Body of pancreas (tissue), 4 donors: ENCODE measurements at regions not wholly inside any gene's neighbourhood (a gene's known extent, or its start where the extent isn't known, plus 50 kb on each side); places are given as distances from the start of the nearest gene placed in this dataset.

Experiments used
- ATAC-seq: fragments of 150-250 bp; one replicate; pipeline ENCODE4 v1.9.1; 2016
- DNase-seq, 4 donors: peaks; one replicate each; pipeline ENCODE4 v3.0.0-alpha.2; 2019
- H3K27ac ChIP-seq, 4 donors: fragments of 200-600 bp; sonication (generic); 1 replicate in 3 of 4; 2 replicates in 1 of 4; pipeline versions ENCODE4 v1.5.1 to v1.6.1; 2016 to 2019; ENCODE audit warnings: mild to moderate bottlenecking in 1 of 4, mixed read lengths in 1 of 4, moderate library complexity in 1 of 4
- H3K27me3 ChIP-seq, 2 donors: fragments of 200-600 bp; sonication (generic); one replicate each; pipeline ENCODE4 v1.6.0; 2016; ENCODE audit warnings: mild to moderate bottlenecking in 1 of 2
- H3K36me3 ChIP-seq, 2 donors: fragments of 200-600 bp; sonication (generic); replicated peaks in 1 of 2; 2 replicates each; pipeline ENCODE4 v1.5.1; 2016; ENCODE audit warnings: low read depth in 2 of 2; ENCODE audit not compliant: insufficient read depth in 1 of 2
- H3K4me1 ChIP-seq: fragments of 200-600 bp; sonication (generic); one replicate; pipeline ENCODE4 v1.6.0; 2016
- H3K4me3 ChIP-seq, 2 donors: fragments of 200-600 bp; sonication (generic); 1 replicate in 1 of 2; 2 replicates in 1 of 2; pipeline ENCODE4 v1.5.1; 2016 to 2019
- H3K9me3 ChIP-seq, 3 donors: fragments of 200-600 bp; sonication (generic); 1 replicate in 2 of 3; 2 replicates in 1 of 3; pipeline ENCODE4 v1.5.1; 2016
- POLR2A ChIP-seq, 3 donors: fragments of 450-650 bp; IDR thresholded peaks; one replicate each; pipeline ENCODE4 v1.6.1; 2016; ENCODE audit warnings: antibody characterized with exemption in 3 of 3, mild to moderate bottlenecking in 2 of 3
- WGBS, 2 donors: methylation state at CpG; one replicate each; pipeline ENCODE4 v1.1.5; 2017; 5-methylcytosine and 5-hydroxymethylcytosine counted together
- intact Hi-C: fragments of 100-400 bp; cut with DNase I; formaldehyde crosslinking; loops from one replicate; pipeline ENCODE4 v1.15.1; 2023
- TF ChIP-seq, protein P1 (sequence below), 7 experiments: fragments of 450-650 bp in 4 of 7; fragments of 200-600 bp in 3 of 7; sonication (generic) in 3 of 7; IDR thresholded peaks; one replicate each; pipeline ENCODE4 v1.5.1; 2016 to 2019; ENCODE audit warnings: antibody characterized with exemption in 7 of 7

DNA sequence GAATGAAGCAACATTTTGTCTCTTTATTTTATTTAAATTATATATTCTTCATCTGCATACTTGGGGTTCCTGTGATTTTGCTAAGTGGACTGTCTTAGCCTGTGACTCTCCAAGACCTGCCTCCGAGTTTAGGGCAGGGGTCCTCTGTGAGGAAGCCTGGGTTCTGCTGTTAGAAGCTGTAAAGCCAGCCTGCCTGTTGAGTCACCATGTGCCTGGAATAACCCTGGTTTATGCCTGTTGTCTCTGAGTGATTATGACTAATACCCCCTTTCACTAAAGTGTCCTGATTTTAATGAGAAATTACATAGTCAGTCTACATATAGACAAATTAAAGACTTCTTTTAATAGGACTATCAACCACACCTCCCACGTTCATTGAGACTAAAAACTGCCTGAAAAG is 369.1 kb downstream of the ZNF521 start:
- Histone ChIP-seq H3K4me3 (no peak overlapping the region), H3K36me3 (no peaks in the 10 kb centered on the region), H3K4me1 (no peaks in the 10 kb centered on the region), H3K9me3 (no peaks in the 10 kb centered on the region), H3K27me3 (no peaks in the 10 kb centered on the region), H3K27ac (no peak overlapping the region)
- no peak for DNase-seq
- TF ChIP-seq, protein P1, sequence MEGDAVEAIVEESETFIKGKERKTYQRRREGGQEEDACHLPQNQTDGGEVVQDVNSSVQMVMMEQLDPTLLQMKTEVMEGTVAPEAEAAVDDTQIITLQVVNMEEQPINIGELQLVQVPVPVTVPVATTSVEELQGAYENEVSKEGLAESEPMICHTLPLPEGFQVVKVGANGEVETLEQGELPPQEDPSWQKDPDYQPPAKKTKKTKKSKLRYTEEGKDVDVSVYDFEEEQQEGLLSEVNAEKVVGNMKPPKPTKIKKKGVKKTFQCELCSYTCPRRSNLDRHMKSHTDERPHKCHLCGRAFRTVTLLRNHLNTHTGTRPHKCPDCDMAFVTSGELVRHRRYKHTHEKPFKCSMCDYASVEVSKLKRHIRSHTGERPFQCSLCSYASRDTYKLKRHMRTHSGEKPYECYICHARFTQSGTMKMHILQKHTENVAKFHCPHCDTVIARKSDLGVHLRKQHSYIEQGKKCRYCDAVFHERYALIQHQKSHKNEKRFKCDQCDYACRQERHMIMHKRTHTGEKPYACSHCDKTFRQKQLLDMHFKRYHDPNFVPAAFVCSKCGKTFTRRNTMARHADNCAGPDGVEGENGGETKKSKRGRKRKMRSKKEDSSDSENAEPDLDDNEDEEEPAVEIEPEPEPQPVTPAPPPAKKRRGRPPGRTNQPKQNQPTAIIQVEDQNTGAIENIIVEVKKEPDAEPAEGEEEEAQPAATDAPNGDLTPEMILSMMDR (IDR thresholded peaks at IDR 0.05): no peak
- TF ChIP-seq POLR2A (IDR thresholded peaks at IDR 0.05): no peak
- intact Hi-C loops: no loop called here
- WGBS, 2 donors: 37 to 42% methylated on average over 2 of the region's 2 CpGs
- ATAC-seq: no peak

DNA sequence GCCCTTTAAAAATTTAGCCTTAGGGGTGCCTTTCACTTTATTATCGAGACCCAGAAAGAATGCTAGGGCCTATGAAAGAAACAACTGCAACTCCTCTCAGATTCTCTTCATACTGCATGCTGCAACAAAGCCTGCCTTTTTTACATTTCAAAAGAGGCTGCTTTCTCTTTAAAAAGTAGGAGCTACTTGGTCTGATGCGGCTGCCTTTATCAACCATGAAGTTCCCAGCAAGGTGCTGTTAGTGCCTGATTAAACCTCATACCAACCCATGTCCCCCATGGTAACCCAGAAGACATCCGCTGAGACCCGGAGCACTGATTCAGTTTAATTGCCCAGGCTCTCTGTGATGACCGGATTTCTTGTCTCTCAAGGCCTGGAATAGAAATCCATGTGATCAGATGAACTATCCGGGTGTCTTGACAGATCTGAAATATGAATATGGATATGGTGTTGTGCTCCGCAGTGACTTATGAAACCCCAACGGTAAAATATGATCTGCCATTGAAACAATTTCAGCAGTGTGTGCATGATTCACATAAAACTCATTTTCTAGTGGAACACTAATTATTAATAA is 368.3 kb downstream of the ZNF521 start:
- TF ChIP-seq POLR2A (IDR thresholded peaks at IDR 0.05): no peak
- TF ChIP-seq, protein P1 (IDR thresholded peaks at IDR 0.05): no peak
- no peak overlapping the region for H3K4me3 ChIP-seq
- H3K27ac ChIP-seq: no peak overlapping the region
- intact Hi-C loops: no loop called here
- H3K9me3 ChIP-seq: no peaks in the 10 kb centered on the region
- no peak for ATAC-seq
- no peaks in the 10 kb centered on the region for H3K27me3 ChIP-seq
- no peaks in the 10 kb centered on the region for H3K4me1 ChIP-seq
- no peaks in the 10 kb centered on the region for H3K36me3 ChIP-seq
- WGBS, 2 donors: 48 to 57% methylated on average over 8 of the region's 8 CpGs
- DNase-seq: no peak

DNA sequence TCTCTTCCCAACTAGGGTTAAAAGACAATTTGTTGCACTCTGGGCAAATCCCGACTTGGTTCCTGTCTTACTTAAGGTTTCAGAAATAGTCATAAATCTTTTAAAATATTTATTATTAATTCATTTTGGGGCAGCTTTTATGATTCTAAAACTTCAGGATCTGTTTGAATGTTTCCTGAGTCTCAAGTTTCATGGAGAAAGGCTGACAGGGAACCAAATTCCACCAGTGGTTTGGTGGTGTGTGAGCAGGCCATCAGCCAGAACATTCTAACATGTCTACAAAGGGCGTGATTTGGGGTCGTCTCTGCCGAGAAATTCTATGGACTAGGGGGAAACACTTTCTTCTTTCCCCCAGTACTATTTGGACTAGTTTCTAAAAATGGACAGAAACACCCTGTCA is 366.4 kb downstream of the ZNF521 start:
- no peaks in the 10 kb centered on the region for H3K36me3 ChIP-seq
- TF ChIP-seq, protein P1 (IDR thresholded peaks at IDR 0.05): no peak
- no peak for TF ChIP-seq POLR2A (IDR thresholded peaks at IDR 0.05)
- intact Hi-C loops: no loop called here
- WGBS, 2 donors: 39 to 45% methylated on average over 4 of the region's 4 CpGs
- H3K9me3 ChIP-seq: no peaks in the 10 kb centered on the region
- H3K4me1 ChIP-seq: no peaks in the 10 kb centered on the region
- no peak overlapping the region for H3K27ac ChIP-seq
- no peaks in the 10 kb centered on the region for H3K27me3 ChIP-seq
- no peak overlapping the region for H3K4me3 ChIP-seq
- ATAC-seq: no peak
- DNase-seq: no peak

DNA sequence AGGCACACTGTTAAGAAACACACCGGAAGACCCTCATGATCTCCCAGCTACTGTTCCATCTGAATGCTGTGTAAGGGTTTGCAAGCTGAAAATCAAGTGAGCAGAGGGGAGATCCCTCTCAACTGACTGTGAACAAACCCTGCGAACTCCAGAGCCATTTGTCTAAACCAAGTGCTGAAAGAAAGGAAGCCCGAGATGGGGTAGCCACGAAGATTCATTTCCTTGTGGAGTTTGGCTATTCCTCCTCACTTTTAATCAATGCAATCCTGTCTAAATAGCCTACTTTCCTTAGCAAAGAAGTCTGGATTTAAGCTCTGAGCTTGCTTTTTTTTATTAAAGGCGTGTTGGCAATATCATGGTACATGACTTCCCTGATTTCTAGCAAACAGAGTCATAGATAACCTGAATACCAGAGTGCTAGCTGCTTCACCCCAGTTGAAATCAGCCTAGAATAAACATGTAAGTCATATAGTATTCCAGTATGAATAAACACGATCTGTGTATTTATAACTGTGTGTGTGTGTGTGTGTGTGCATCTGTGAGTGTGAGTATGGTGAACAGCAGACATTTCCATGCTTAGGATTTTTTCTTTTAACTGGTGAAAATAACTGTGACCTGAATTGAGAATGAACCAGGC is 365.2 kb downstream of the ZNF521 start:
- H3K36me3 ChIP-seq: no peaks in the 10 kb centered on the region
- H3K4me1 ChIP-seq: no peaks in the 10 kb centered on the region
- no peak overlapping the region for H3K27ac ChIP-seq
- WGBS, 2 donors: 35 to 45% methylated on average over 6 of the region's 6 CpGs
- no peaks in the 10 kb centered on the region for H3K27me3 ChIP-seq
- DNase-seq: no peak
- no peak for TF ChIP-seq POLR2A (IDR thresholded peaks at IDR 0.05)
- TF ChIP-seq, protein P1 (IDR thresholded peaks at IDR 0.05): no peak
- no peak overlapping the region for H3K4me3 ChIP-seq
- no peaks in the 10 kb centered on the region for H3K9me3 ChIP-seq
- intact Hi-C loops: no loop called here
- ATAC-seq: no peak
